Peyer's patch (tissue), 4 donors: ENCODE measurements at regions not wholly inside any gene's neighbourhood (a gene's known extent, or its start where the extent isn't known, plus 50 kb on each side); places are given as distances from the start of the nearest gene placed in this dataset.

Source experiments
- CTCF ChIP-seq, 6 experiments: fragments of 450-650 bp in 4 of 6; fragments of 200-600 bp in 2 of 6; sonication (generic) in 1 of 6; IDR thresholded peaks; one replicate each; pipeline ENCODE4 v1.5.1; 2017 to 2019; ENCODE audit warnings: antibody characterized with exemption in 6 of 6, mild to moderate bottlenecking in 3 of 6, moderate library complexity in 1 of 6
- POLR2A ChIP-seq, 2 donors: fragments of 450-650 bp; IDR thresholded peaks; one replicate each; pipeline ENCODE4 v1.5.1; 2017; ENCODE audit warnings: antibody characterized with exemption in 2 of 2, mild to moderate bottlenecking in 2 of 2, moderate library complexity in 2 of 2

- TF ChIP-seq POLR2A (IDR thresholded peaks at IDR 0.05) (no peak), CTCF (IDR thresholded peaks at IDR 0.05) (no peak)
Observed at GRCh38 chr3:63051920-63052319, 176.7 kb upstream of the CADPS start.
